ENCODE measurements at regions not wholly inside any gene's neighbourhood (a gene's known extent, or its start where the extent isn't known, plus 50 kb on each side); places are given as distances from the start of the nearest gene placed in this dataset.

DNA sequence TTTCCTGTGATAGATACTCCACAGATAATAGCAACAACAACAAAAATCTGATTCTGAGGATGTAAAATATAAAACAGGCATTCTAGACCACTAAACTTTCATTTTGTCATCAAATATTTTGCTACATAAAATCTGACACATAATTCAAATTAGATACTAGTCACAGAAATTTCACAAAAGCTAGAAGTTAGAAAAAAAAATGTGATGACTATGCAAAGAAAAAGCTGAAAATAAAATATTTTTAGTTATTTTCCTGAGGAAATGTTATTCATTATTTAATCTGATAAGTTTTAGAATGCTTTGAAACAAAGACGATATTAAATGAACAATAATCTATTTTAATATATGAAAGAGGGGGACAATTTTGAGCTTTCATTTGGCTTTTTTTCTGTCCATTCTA is 357.2 kb downstream of the SLITRK6 start:
- no peak for DNase-seq (ENCODE audit: low read depth)
- H3K4me3 ChIP-seq (ENCODE audit: low read depth, low read length) = no peak overlapping the region
- TF ChIP-seq, protein P1, sequence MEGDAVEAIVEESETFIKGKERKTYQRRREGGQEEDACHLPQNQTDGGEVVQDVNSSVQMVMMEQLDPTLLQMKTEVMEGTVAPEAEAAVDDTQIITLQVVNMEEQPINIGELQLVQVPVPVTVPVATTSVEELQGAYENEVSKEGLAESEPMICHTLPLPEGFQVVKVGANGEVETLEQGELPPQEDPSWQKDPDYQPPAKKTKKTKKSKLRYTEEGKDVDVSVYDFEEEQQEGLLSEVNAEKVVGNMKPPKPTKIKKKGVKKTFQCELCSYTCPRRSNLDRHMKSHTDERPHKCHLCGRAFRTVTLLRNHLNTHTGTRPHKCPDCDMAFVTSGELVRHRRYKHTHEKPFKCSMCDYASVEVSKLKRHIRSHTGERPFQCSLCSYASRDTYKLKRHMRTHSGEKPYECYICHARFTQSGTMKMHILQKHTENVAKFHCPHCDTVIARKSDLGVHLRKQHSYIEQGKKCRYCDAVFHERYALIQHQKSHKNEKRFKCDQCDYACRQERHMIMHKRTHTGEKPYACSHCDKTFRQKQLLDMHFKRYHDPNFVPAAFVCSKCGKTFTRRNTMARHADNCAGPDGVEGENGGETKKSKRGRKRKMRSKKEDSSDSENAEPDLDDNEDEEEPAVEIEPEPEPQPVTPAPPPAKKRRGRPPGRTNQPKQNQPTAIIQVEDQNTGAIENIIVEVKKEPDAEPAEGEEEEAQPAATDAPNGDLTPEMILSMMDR (IDR thresholded peaks at IDR 0.05; ENCODE audit: control insufficient read depth, extremely low read depth, insufficient read depth) = no peak

DNA sequence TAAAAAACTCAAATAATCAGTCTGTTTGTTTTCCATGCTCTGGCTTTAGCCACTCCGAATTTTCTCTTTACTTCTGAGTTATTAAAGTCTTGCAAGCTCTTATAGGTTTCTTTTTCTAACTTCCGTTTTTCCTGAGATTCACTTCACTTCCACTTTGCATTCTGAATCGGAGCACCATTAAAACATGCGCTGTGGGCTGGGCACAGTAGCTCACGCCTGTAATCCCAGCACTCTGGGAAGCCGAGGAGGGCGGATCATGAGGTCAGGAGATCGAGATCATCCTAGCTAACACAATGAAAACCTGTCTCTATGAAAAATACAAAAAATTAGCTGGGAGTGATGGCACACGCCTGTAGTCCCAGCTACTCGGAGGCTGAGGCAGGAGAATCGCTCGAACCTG is 357.9 kb downstream of the SLITRK6 start:
- TF ChIP-seq, protein P1 (IDR thresholded peaks at IDR 0.05; ENCODE audit: control insufficient read depth, extremely low read depth, insufficient read depth) = no peak
- no peak overlapping the region for H3K4me3 ChIP-seq (ENCODE audit: low read depth, low read length)
- no peak for DNase-seq (ENCODE audit: low read depth)

DNA sequence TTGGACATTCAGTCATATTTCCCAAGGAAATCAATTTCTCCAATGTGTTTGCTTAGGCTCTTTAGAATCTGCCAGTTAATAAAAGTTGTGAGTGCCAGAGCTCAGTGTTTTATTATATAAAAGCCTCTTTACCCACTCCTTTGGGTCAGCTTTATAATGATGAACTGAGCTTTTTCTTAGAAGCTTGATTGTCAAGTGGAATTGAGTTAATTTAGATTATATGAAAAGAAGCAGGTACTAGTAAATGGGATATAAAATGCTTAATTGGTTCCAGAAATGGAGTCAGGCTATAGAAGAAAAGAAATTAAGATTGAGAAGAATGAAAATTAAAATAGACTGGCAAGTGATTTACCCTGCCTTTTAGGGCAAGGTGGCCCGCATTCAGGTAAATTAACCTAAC is 363.2 kb downstream of the SLITRK6 start:
- TF ChIP-seq, protein P1 (IDR thresholded peaks at IDR 0.05; ENCODE audit: control insufficient read depth, extremely low read depth, insufficient read depth) = no peak
- DNase-seq (ENCODE audit: low read depth) = no peak
- H3K4me3 ChIP-seq (ENCODE audit: low read depth, low read length) = no peak overlapping the region

DNA sequence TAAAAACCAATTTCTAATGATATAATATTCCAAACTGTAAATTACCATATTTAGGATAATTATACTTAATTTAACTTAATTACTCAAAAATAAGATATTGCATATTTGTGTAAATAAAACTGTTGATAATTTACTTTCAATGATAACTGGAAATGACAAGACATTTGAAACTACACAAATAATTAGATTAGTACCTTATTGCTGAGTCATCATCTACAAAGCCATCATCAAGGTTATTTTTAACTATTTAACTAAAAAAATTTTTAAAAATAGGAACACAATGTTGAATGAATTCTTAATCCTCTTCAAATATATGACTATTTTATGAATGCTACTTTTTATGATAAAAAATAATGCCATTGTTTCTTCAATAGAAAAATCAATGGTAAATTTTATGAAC is 364.3 kb downstream of the SLITRK6 start:
- DNase-seq (ENCODE audit: low read depth) = no peak

DNA sequence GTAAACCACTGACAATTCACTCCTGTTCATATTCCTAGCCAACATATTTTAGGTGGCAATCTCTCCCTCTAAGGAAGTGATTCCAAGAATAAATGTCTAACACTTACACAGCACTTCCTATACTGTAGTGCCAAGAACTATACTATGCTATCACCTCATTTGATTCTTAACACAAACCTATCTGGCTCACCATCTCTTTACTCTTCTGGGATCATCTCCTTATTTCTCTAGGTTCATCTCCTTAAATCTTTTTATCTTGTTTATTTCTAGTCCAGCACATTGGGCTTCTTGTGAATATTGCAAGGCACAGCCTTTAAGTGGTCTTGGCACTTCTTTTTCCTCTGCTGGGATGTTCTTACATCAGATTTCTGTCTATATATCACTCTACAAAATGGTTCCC is 366.3 kb downstream of the SLITRK6 start:
- no peak for DNase-seq (ENCODE audit: low read depth)
- TF ChIP-seq, protein P1 (IDR thresholded peaks at IDR 0.05; ENCODE audit: control insufficient read depth, extremely low read depth, insufficient read depth) = no peak
- H3K4me3 ChIP-seq (ENCODE audit: low read depth, low read length) = no peak overlapping the region

More for the DNA sequence above, 364.3 kb downstream of the SLITRK6 start:
- H3K4me3 ChIP-seq (ENCODE audit: low read depth, low read length) = no peak overlapping the region
- TF ChIP-seq, protein P1 (IDR thresholded peaks at IDR 0.05; ENCODE audit: control insufficient read depth, extremely low read depth, insufficient read depth) = no peak

DNA sequence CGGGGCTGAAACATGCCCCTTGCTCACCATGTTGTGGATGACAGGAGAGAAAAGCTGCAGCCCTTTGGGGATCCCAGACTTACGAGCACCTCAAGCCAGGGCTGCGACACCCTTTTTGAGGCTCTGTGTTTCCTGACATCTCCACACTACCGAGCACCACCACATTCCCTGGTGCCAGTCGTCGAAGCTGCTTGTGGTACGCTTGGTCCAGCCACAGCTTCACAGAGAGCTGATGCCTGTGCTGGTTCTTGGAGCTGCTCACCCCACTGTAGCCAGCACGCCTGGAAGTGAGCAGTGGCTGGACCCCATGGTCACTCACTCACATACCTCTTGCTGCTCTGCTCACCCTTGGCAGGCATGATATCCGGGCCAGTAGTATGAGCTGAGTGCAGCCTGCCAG is 367.5 kb downstream of the SLITRK6 start:
- DNase-seq (ENCODE audit: low read depth) = no peak
- TF ChIP-seq, protein P1 (IDR thresholded peaks at IDR 0.05; ENCODE audit: control insufficient read depth, extremely low read depth, insufficient read depth) = no peak
- H3K4me3 ChIP-seq (ENCODE audit: low read depth, low read length) = no peak overlapping the region

DNA sequence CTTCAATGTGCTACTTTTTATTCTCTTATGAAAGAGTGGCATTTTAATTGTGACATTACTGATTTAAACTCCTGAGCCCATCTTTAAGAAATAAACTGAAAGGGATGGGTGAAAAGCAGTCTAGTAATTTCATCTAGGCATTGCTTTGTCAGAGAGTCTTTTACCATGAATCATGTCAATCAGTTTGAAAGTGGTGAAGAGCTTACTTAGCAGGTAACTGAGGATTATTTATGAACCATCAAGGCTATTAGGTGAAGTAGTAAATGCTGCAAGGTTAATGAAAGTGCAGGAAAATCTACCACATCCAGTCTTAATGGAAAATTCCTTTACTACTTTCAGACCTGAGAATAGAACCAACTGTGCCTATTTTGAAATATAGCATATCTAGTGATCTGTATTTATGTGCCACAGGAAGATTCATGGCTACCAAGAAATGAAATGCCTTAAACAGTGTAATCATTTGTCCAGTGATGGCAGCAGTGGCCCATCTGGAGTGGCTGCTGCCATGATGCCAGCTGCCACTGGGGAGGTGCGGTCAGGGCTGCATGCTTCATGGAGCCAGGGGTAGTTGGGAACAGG is 368.9 kb downstream of the SLITRK6 start:
- DNase-seq (ENCODE audit: low read depth) = no peak
- H3K4me3 ChIP-seq (ENCODE audit: low read depth, low read length) = no peak overlapping the region
- TF ChIP-seq, protein P1 (IDR thresholded peaks at IDR 0.05; ENCODE audit: control insufficient read depth, extremely low read depth, insufficient read depth) = no peak

Data from LNCaP clone FGC (cell line).